H1 (cell line): ENCODE measurements at regions not wholly inside any gene's neighbourhood (a gene's known extent, or its start where the extent isn't known, plus 50 kb on each side); places are given as distances from the start of the nearest gene placed in this dataset.

Experiments
- CTCF ChIA-PET: fragments of 300-600 bp; sonication (Branson Sonifier 250); formaldehyde crosslinking; loops from one replicate; lab custom pipeline; 2021; ENCODE audit not compliant: partially characterized antibody; lab: Charles Lee
- POLR2A ChIA-PET: fragments of 300-600 bp; sonication (Branson Sonifier 250); formaldehyde crosslinking; loops from one replicate; lab custom pipeline; 2021; ENCODE audit warnings: inconsistent platforms; ENCODE audit not compliant: partially characterized antibody; lab: Charles Lee
- DNase-seq, 2 experiments: peaks; one replicate each; pipeline versions ENCODE4 v3.0.0 to v3.0.0-alpha.2; 2010 to 2022; ENCODE audit warnings: low spot score in 2 of 2, low read depth in 1 of 2, mixed read lengths in 1 of 2
- FAIRE-seq: peaks from 2 replicates; lab custom pipeline; 2011; peaks lifted over from hg19 to GRCh38; lab: Jason Lieb, UNC
- H2AFZ ChIP-seq: 2 replicates; pipeline ENCODE4 v1.8.1; 2012; ENCODE audit warnings: low read length, inconsistent platforms
- H2AK5ac ChIP-seq: 2 replicates; pipeline ENCODE4 v1.6.1; 2013; ENCODE audit warnings: low read depth, low read length
- H2BK120ac ChIP-seq: replicated peaks from 2 replicates; pipeline ENCODE3; 2013; ENCODE audit warnings: low read depth, low read length, inconsistent platforms
- H2BK12ac ChIP-seq: 2 replicates; pipeline ENCODE4 v1.6.1; 2013; ENCODE audit warnings: low read depth, low read length
- H2BK15ac ChIP-seq: 2 replicates; pipeline ENCODE4 v1.6.1; 2013; ENCODE audit warnings: low read length
- H2BK20ac ChIP-seq: 2 replicates; pipeline ENCODE4 v1.6.1; 2013; ENCODE audit warnings: low read length
- H2BK5ac ChIP-seq: 2 replicates; pipeline ENCODE4 v1.6.1; 2013; ENCODE audit warnings: low read depth, low read length
- H3K14ac ChIP-seq: 2 replicates; pipeline ENCODE4 v1.6.1; 2013; ENCODE audit warnings: inconsistent platforms; ENCODE audit not compliant: insufficient read length
- H3K18ac ChIP-seq: 2 replicates; pipeline ENCODE4 v1.6.1; 2013; ENCODE audit warnings: low read length; ENCODE audit errors: extremely low read depth
- H3K23ac ChIP-seq: 2 replicates; pipeline ENCODE4 v1.6.1; 2013; ENCODE audit warnings: inconsistent platforms; ENCODE audit not compliant: insufficient read length
- H3K23me2 ChIP-seq: 2 replicates; pipeline ENCODE4 v1.6.1; 2013; ENCODE audit warnings: low read depth, low read length
- H3K27ac ChIP-seq: 2 replicates; pipeline ENCODE4 v1.6.1; 2011; ENCODE audit warnings: low read depth, low read length, inconsistent platforms
- H3K27me3 ChIP-seq, 4 experiments: replicated peaks in 1 of 4; 1 replicate in 1 of 4; 2 replicates in 3 of 4; pipeline versions ENCODE4 v1.6.1 to v1.8.1; 2011 to 2013; ENCODE audit warnings: low read length in 3 of 4, mild to moderate bottlenecking in 3 of 4, inconsistent platforms in 2 of 4, mixed read lengths in 2 of 4, moderate library complexity in 1 of 4; ENCODE audit not compliant: control insufficient read depth in 3 of 4, insufficient read depth in 3 of 4; ENCODE audit errors: extremely low read depth in 1 of 4
- H3K36me3 ChIP-seq, 4 experiments: 2 replicates each; pipeline versions ENCODE4 v1.6.1 to v1.8.1; 2011 to 2013; ENCODE audit warnings: mild to moderate bottlenecking in 4 of 4, low read length in 3 of 4, moderate library complexity in 2 of 4, control low read depth in 1 of 4, inconsistent platforms in 1 of 4; ENCODE audit not compliant: insufficient read depth in 4 of 4, control insufficient read depth in 2 of 4
- H3K4ac ChIP-seq: replicated peaks from 2 replicates; pipeline ENCODE3; 2013; ENCODE audit warnings: low read length, low read depth, mixed read lengths, inconsistent platforms; ENCODE audit not compliant: insufficient read length
- H3K4me1 ChIP-seq, 4 experiments: replicated peaks in 1 of 4; 1 replicate in 1 of 4; 2 replicates in 3 of 4; pipeline versions ENCODE4 v1.6.1 to v1.8.1; 2011 to 2013; ENCODE audit warnings: low read length in 3 of 4, inconsistent platforms in 2 of 4, mixed read lengths in 1 of 4; ENCODE audit not compliant: insufficient read depth in 4 of 4, control insufficient read depth in 3 of 4
- H3K4me2 ChIP-seq, 2 experiments: 2 replicates each; pipeline versions ENCODE4 v1.6.1 to v1.8.1; 2011 to 2013; ENCODE audit warnings: low read depth in 2 of 2, low read length in 2 of 2, control low read depth in 1 of 2, inconsistent platforms in 1 of 2, mild to moderate bottlenecking in 1 of 2; ENCODE audit not compliant: insufficient read depth in 1 of 2
- H3K4me3 ChIP-seq, 4 experiments: fragments of 200-600, 300-600 bp in 1 of 4; sonication (generic), shearing (Covaris generic), sonication (Bioruptor Twin) in 1 of 4; 2 replicates each; pipeline versions ENCODE4 v1.5.1 to v1.8.1; 2011 to 2016; ENCODE audit warnings: low read length in 4 of 4, low read depth in 3 of 4, control low read depth in 2 of 4, inconsistent platforms in 2 of 4, mild to moderate bottlenecking in 2 of 4, mixed read lengths in 1 of 4, moderate library complexity in 1 of 4; ENCODE audit not compliant: insufficient read depth in 2 of 4; ENCODE audit errors: extremely low read depth in 1 of 4
- H3K56ac ChIP-seq: replicated peaks from 2 replicates; pipeline ENCODE3; 2013; ENCODE audit warnings: low read depth, mild to moderate bottlenecking, mixed read lengths, low read length, inconsistent platforms; ENCODE audit not compliant: insufficient read length
- H3K79me1 ChIP-seq: 2 replicates; pipeline ENCODE4 v1.6.1; 2013; ENCODE audit warnings: low read depth, low read length, control low read depth
- H3K79me2 ChIP-seq, 2 experiments: 2 replicates each; pipeline versions ENCODE4 v1.6.1 to v1.8.1; 2012 to 2013; ENCODE audit warnings: low read length in 2 of 2, mild to moderate bottlenecking in 2 of 2, inconsistent platforms in 1 of 2; ENCODE audit not compliant: insufficient read depth in 2 of 2, control insufficient read depth in 1 of 2
- H3K9ac ChIP-seq, 4 experiments: replicated peaks in 1 of 4; 1 replicate in 1 of 4; 2 replicates in 3 of 4; pipeline versions ENCODE4 v1.6.1 to v1.8.1; 2011 to 2013; ENCODE audit warnings: low read depth in 3 of 4, low read length in 3 of 4, control low read depth in 2 of 4, mild to moderate bottlenecking in 2 of 4, moderate library complexity in 2 of 4, inconsistent platforms in 1 of 4; ENCODE audit errors: extremely low read depth in 1 of 4
- H3K9me3 ChIP-seq, 2 experiments: 2 replicates each; pipeline versions ENCODE4 v1.6.1 to v1.8.1; 2012 to 2013; ENCODE audit warnings: mild to moderate bottlenecking in 2 of 2, moderate library complexity in 2 of 2, control low read depth in 1 of 2, inconsistent platforms in 1 of 2, low read depth in 1 of 2, low read length in 1 of 2, mixed read lengths in 1 of 2; ENCODE audit not compliant: insufficient read depth in 2 of 2
- H4K20me1 ChIP-seq, 2 experiments: replicated peaks in 1 of 2; 2 replicates each; pipeline versions ENCODE3 to v1.8.1; 2011 to 2013; ENCODE audit warnings: inconsistent platforms in 2 of 2, low read length in 2 of 2, mild to moderate bottlenecking in 1 of 2; ENCODE audit not compliant: insufficient read depth in 2 of 2, control insufficient read depth in 1 of 2
- H4K5ac ChIP-seq: 2 replicates; pipeline ENCODE4 v1.6.1; 2013; ENCODE audit warnings: low read length, low read depth, mixed read lengths, inconsistent platforms; ENCODE audit not compliant: insufficient read length
- H4K8ac ChIP-seq: 2 replicates; pipeline ENCODE4 v1.8.0; 2013; ENCODE audit warnings: mild to moderate bottlenecking, moderate library complexity, low read length, inconsistent platforms; ENCODE audit not compliant: insufficient read depth; ENCODE audit errors: extremely low read depth
- H4K91ac ChIP-seq: replicated peaks from 2 replicates; pipeline ENCODE3; 2013; ENCODE audit warnings: low read length, mixed read lengths, inconsistent platforms; ENCODE audit not compliant: insufficient read length
- RFX5 ChIP-seq: IDR thresholded peaks from 2 replicates; pipeline ENCODE4 v1.6.1; 2011; ENCODE audit warnings: low read depth, low read length, improper control_type of control experiment, borderline replicate concordance
- RNF2 ChIP-seq: fragments of 200-900, 300-1000 bp; sonication (generic); IDR thresholded peaks from 2 replicates; pipeline ENCODE4 v1.7.1; 2016; ENCODE audit warnings: borderline replicate concordance, low read depth, mild to moderate bottlenecking, antibody characterized with exemption, low read length; ENCODE audit not compliant: poor library complexity, severe bottlenecking; ENCODE audit errors: missing control alignments
- SP1 ChIP-seq: IDR thresholded peaks from 2 replicates; pipeline ENCODE4 v1.6.1; 2011; ENCODE audit warnings: low read depth, low read length
- WGBS, 2 experiments: shearing (Covaris generic) in 1 of 2; methylation state at CpG; one replicate each; pipeline versions ENCODE4 v1.1.6 to v1.1.7; 2013 to 2015; ENCODE audit warnings: low lambda C conversion rate in 2 of 2, mixed read lengths in 2 of 2, inconsistent platforms in 1 of 2, low coverage in 1 of 2, missing lambda C conversion rate in 1 of 2; ENCODE audit not compliant: insufficient replicate concordance in 2 of 2, insufficient coverage in 1 of 2, insufficient read length in 1 of 2; ENCODE audit errors: extremely low coverage in 1 of 2, missing lambda C conversion rate in 1 of 2; 5-methylcytosine and 5-hydroxymethylcytosine counted together

DNA sequence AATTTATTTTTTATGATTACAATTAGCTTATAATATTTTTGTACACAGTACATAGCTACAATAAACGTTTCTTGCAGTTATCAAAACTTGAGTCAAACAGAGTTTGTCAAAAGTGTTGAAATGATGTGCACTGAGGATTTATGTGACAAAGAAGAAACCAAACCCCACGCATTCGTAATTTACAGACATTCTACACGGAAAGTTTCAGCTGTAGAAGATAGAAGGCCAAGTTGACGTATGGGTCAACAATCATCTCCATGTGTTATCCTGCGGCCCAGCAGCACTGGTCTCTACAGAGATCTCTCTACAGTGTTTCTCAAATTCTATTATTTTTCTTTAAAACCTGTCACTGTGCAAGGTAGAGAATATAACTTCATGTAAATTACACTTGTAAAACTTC, 1507.6 kb downstream of the PCDH9 start:
- H3K79me2 ChIP-seq, result no peaks in the 10 kb centered on the region
- TF ChIP-seq RFX5 (no peak), RNF2 (no peak), SP1 (no peak)
- H3K4me3 ChIP-seq, result no peak overlapping the region
- DNase-seq (no peak), FAIRE-seq (no peak)
- H2BK5ac ChIP-seq, result no peak overlapping the region
- no peak overlapping the region for H3K14ac ChIP-seq
- H2AFZ ChIP-seq, result no peak overlapping the region
- H3K56ac ChIP-seq, result no peak overlapping the region
- 95% methylated on average over 6 of the region's 6 CpGs; no CpG with 5 or more reads in 1 of the 2 experiments for WGBS, 2 experiments
- H2BK12ac ChIP-seq, result no peak overlapping the region
- ChIA-PET CTCF (no interaction called here), POLR2A (no interaction called here)
- no peak overlapping the region for H2AK5ac ChIP-seq
- no peak overlapping the region for H4K91ac ChIP-seq
- H4K5ac ChIP-seq, result no peak overlapping the region
- no peaks in the 10 kb centered on the region for H3K79me1 ChIP-seq
- no peaks in the 10 kb centered on the region for H4K20me1 ChIP-seq
- no peaks in the 10 kb centered on the region for H3K23me2 ChIP-seq
- no peak overlapping the region for H3K27ac ChIP-seq
- H4K8ac ChIP-seq, result no peak overlapping the region
- no peaks in the 10 kb centered on the region for H3K4me1 ChIP-seq
- H3K9ac ChIP-seq, result no peak overlapping the region
- H3K36me3 ChIP-seq, result no peaks in the 10 kb centered on the region
- no peaks in the 10 kb centered on the region for H3K27me3 ChIP-seq
- H3K23ac ChIP-seq, result no peak overlapping the region
- H2BK120ac ChIP-seq, result no peak overlapping the region
- H3K18ac ChIP-seq, result no peak overlapping the region
- H3K4me2 ChIP-seq, result no peak overlapping the region
- H2BK20ac ChIP-seq, result no peak overlapping the region
- no peak overlapping the region for H2BK15ac ChIP-seq
- H3K9me3 ChIP-seq, result no peaks in the 10 kb centered on the region
- H3K4ac ChIP-seq, result no peak overlapping the region
